Mucosa of descending colon (tissue), 3 donors: ENCODE measurements at regions not wholly inside any gene's neighbourhood (a gene's known extent, or its start where the extent isn't known, plus 50 kb on each side); places are given as distances from the start of the nearest gene placed in this dataset.
"Not testable (repeated sequence)": the region's sequence is repeated elsewhere in the genome, so short reads cannot be mapped to it uniquely, and the experiment has no call there.

Experiments
- ATAC-seq: fragments of 200-7000 bp; cut with Tn5 transposase; one replicate; pipeline ENCODE4 v1.9.1; 2020; ENCODE audit warnings: mild to moderate bottlenecking, moderate library complexity
- DNase-seq, 3 donors: peaks; one replicate each; pipeline ENCODE4 v3.0.0-alpha.2; 2020
- H3K36me3 ChIP-seq: fragments of 200-600 bp; one replicate; pipeline ENCODE4 v1.8.0; 2021; ENCODE audit warnings: low read depth, mild to moderate bottlenecking
- H3K4me1 ChIP-seq: fragments of 200-600 bp; one replicate; pipeline ENCODE4 v1.8.0; 2021; ENCODE audit warnings: low read depth, mild to moderate bottlenecking
- H3K4me3 ChIP-seq: fragments of 200-600 bp; one replicate; pipeline ENCODE4 v1.8.0; 2021; ENCODE audit warnings: mild to moderate bottlenecking
- H3K9me3 ChIP-seq: fragments of 200-600 bp; one replicate; pipeline ENCODE4 v1.8.0; 2021; ENCODE audit warnings: mild to moderate bottlenecking
- intact Hi-C, 2 donors: fragments of 100-400 bp; cut with DNase I in 1 of 2; cut with micrococcal nuclease in 1 of 2; formaldehyde crosslinking; loops; one replicate each; pipeline versions ENCODE4 v1.11.0 to v1.11.1; 2022; cut with DNase I, micrococcal nuclease
- TF ChIP-seq, protein P1 (sequence below): fragments of 200-600 bp; IDR thresholded peaks from one replicate; pipeline ENCODE4 v1.8.0; 2022; ENCODE audit warnings: antibody characterized with exemption, mild to moderate bottlenecking
- donor health status: DM: no; HTN: no; CAD: no; lungs with moderate emphysema.
- donor health status: DM: no; HTN: no; CAD: no.
- donor health status: DM: no; HTN: yes; CAD: no.

- Histone ChIP-seq H3K4me1 (no peaks in the 10 kb centered on the region), H3K4me3 (no peak overlapping the region), H3K36me3 (no peaks in the 10 kb centered on the region), H3K9me3 (no peaks in the 10 kb centered on the region)
- TF ChIP-seq, protein P1, sequence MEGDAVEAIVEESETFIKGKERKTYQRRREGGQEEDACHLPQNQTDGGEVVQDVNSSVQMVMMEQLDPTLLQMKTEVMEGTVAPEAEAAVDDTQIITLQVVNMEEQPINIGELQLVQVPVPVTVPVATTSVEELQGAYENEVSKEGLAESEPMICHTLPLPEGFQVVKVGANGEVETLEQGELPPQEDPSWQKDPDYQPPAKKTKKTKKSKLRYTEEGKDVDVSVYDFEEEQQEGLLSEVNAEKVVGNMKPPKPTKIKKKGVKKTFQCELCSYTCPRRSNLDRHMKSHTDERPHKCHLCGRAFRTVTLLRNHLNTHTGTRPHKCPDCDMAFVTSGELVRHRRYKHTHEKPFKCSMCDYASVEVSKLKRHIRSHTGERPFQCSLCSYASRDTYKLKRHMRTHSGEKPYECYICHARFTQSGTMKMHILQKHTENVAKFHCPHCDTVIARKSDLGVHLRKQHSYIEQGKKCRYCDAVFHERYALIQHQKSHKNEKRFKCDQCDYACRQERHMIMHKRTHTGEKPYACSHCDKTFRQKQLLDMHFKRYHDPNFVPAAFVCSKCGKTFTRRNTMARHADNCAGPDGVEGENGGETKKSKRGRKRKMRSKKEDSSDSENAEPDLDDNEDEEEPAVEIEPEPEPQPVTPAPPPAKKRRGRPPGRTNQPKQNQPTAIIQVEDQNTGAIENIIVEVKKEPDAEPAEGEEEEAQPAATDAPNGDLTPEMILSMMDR = no peak
- intact Hi-C loops = no loop called here
- ATAC-seq = no peak
- no peak for DNase-seq
Observed at GRCh38 chr4:103410386-103410785, 212.2 kb upstream of the CENPE start.

- no peaks in the 10 kb centered on the region for H3K9me3 ChIP-seq
- intact Hi-C loops = no loop called here
- H3K36me3 ChIP-seq = no peaks in the 10 kb centered on the region
- H3K4me3 ChIP-seq = no peak overlapping the region
- H3K4me1 ChIP-seq = no peaks in the 10 kb centered on the region
- TF ChIP-seq, protein P1 = no peak
- no peak for DNase-seq
- ATAC-seq = no peak
Observed at GRCh38 chr4:103405415-103405814, 207.3 kb upstream of the CENPE start.

- intact Hi-C loops = no loop called here
Observed at GRCh38 chr4:103403619-103404018, 205.5 kb upstream of the CENPE start.

DNA sequence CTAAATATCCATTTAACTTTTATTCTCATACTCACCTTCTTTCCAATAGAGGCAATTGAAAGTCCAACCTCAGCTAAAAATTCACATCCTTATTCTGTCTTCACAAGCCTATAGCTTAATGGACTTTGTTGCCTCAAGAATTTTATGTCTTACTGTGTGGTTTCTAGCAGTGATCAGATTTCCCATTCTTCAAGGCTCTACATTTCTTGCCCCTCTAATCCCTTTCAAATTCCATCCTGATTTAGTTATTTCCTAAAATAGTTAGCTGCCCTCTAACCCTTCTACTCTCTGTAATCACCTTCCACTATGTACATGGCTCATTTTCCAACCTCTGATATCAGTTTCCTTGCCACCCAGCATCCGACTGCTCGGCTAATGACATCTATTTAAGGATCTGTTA, 204.1 kb upstream of the CENPE start:
- TF ChIP-seq, protein P1 = no peak
- H3K4me3 ChIP-seq = no peak overlapping the region
- H3K36me3 ChIP-seq = no peaks in the 10 kb centered on the region
- no peaks in the 10 kb centered on the region for H3K9me3 ChIP-seq
- no peaks in the 10 kb centered on the region for H3K4me1 ChIP-seq
- intact Hi-C loops = no loop called here
- no peak for DNase-seq
- ATAC-seq = no peak

More at GRCh38 chr4:103403619-103404018, 205.5 kb upstream of the CENPE start:
- ATAC-seq (no peak), DNase-seq (no peak)
- H3K4me1 ChIP-seq = no peaks in the 10 kb centered on the region
- no peaks in the 10 kb centered on the region for H3K36me3 ChIP-seq
- H3K9me3 ChIP-seq = no peaks in the 10 kb centered on the region
- TF ChIP-seq, protein P1 = no peak
- no peak overlapping the region for H3K4me3 ChIP-seq

GRCh38 chr4:103400405-103400804, 202.3 kb upstream of the CENPE start:
- H3K9me3 ChIP-seq = no peaks in the 10 kb centered on the region
- intact Hi-C loops = no loop called here

GRCh38 chr4:103397541-103397940, 199.4 kb upstream of the CENPE start:
- TF ChIP-seq, protein P1 = no peak
- ATAC-seq = no peak
- intact Hi-C loops = no loop called here

More at GRCh38 chr4:103400405-103400804, 202.3 kb upstream of the CENPE start:
- no peaks in the 10 kb centered on the region for H3K4me1 ChIP-seq
- TF ChIP-seq, protein P1 = no peak
- H3K36me3 ChIP-seq = no peaks in the 10 kb centered on the region
- H3K4me3 ChIP-seq = no peak overlapping the region
- DNase-seq = no peak
- no peak for ATAC-seq

DNA sequence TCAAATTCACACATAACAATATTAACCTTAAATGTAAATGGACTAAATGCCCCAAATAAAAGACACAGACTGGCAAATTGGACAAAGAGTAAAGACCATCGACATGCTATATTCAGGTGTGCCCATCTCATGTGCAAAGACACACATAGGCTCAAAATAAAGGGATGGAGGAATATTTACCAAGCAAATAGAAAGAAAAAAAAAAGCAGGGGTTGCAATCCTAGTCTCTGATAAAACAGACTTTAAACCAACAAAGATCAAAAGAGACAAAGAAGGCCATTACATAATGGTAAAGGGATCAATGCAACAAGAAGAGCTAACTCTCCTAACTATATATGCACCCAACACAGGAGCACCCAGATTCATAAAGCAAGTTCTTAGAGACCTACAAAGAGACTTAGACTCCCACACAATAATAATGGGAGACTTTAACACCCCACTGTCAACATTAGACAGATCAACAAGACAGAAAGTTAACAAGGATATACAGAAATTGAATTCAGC, 189.4 kb upstream of the CENPE start:
- ATAC-seq, intact Hi-C loops, H3K36me3 ChIP-seq, H3K4me1 ChIP-seq, DNase-seq, H3K9me3 ChIP-seq, H3K4me3 ChIP-seq: not testable (repeated sequence)

More at GRCh38 chr4:103397541-103397940, 199.4 kb upstream of the CENPE start:
- Histone ChIP-seq H3K4me3 (no peak overlapping the region), H3K4me1 (no peaks in the 10 kb centered on the region), H3K36me3 (no peaks in the 10 kb centered on the region), H3K9me3 (no peaks in the 10 kb centered on the region)
- no peak for DNase-seq

DNA sequence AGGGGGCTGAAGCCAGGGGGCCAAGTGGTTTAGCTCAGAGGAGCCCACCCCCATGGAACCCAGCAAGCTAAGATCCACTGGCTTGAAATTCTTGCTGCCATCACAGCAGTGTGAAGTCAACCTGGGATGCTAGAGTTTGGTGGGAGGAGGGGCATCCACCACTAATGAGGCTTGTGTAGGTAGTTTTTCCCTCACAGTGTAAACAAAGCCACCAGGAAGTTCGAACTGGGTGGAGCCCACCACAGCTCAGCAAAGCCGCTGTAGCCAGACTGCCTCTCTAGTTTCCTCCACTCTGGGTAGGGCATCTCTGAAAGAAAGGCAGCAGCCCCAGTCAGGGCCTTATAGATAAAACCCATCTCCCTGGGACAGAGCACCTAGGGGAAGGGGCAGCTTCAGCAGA, 187.4 kb upstream of the CENPE start:
- not testable (repeated sequence) for H3K36me3 ChIP-seq, ATAC-seq

More for the DNA sequence above, 187.4 kb upstream of the CENPE start:
- intact Hi-C loops, H3K9me3 ChIP-seq, H3K4me3 ChIP-seq, DNase-seq, H3K4me1 ChIP-seq: not testable (repeated sequence)
